NCI-H2029 (cell line): ENCODE measurements at regions not wholly inside any gene's neighbourhood (a gene's known extent, or its start where the extent isn't known, plus 50 kb on each side); places are given as distances from the start of the nearest gene placed in this dataset.
"Not testable (repeated sequence)": the region's sequence is repeated elsewhere in the genome, so short reads cannot be mapped to it uniquely, and the experiment has no call there.

Experiments
- DNase-seq: peaks from one replicate; lab custom pipeline; 2025; lab: John Stamatoyannopoulos, UW

DNA sequence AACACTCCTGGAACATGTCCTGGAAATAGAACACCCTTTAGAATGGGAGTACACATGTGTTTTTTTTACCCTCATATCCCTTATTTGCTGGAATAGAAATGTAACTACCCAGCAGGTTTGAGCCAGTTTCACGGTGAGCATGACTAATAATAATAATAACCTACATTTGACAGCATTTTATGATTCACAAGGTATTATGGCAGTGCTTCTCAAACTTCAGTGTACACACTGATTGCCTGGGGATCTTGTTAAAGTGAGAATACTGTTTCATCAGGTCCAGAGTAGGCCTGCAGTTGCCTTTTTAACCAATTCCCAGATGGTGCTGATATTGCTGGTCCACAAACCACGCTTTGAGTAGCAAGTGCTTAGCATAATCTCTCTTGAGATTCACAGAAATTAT, 63.9 kb downstream of the NFKBIZ start:
- DNase-seq = no peak

DNA sequence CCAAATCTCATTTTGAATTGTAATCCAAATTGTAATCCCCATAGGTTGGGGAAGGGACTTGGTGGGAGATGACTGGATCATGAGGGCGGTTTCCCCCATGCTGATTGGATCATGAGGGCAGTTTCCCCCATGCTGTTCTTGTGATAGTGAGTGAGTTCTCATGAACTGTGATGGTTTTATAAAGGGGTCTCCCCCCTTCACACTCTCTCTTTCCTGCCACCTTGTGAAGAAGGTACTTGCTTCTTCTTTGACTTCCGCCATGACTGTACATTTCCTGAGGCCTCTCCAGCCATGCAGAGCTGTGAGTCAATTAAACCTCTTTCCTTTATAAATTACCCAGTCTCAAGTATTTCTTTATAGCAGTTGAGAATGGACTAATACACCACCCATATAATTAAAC, 68.4 kb downstream of the NFKBIZ start:
- not testable (repeated sequence) for DNase-seq

DNA sequence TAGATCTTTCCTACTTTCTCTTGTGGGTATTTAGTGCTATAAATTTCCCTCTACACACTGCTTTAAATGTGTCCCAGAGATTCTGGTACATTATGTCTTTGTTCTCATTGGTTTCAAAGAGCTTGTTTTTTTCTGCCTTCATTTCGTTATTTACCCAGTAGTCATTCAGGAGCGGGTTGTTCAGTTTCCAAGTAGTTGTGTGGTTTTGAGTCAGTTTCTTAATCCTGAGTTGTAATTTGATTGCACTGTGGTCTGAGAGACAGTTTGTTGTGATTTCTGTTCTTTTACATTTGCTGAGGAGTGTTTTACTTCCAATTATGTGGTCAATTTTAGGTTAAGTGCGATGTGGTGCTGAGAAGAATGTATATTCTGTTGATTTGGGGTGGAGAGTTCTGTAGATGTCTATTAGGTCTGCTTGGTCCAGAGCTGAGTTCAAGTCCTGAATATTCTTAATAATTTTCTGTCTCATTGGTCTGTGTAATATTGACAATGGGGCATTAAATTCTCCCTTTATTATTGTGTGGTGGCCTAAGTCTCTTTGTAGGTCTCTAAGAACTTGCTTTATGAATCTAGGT, 72.9 kb downstream of the NFKBIZ start:
- not testable (repeated sequence) for DNase-seq

DNA sequence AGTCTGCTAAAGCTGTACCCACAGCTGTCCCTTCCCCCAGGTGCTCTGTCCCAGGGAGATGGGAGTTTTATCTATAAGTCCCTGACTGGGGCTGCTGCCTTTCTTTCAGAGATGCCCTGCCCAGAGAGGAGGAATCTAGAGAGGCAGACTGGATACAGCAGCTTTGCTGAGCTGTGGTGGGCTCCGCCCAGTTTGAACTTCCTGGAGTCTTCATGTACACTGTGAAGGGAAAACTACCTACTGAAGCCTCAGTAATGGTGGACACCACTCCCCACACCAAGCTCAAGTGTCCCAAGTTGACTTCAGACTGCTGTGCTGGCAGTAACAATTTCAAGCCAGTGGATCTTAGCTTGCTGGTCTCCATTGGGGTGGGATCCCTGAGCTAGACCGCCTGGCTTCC, 75.3 kb downstream of the NFKBIZ start:
- DNase-seq = not testable (repeated sequence)

DNA sequence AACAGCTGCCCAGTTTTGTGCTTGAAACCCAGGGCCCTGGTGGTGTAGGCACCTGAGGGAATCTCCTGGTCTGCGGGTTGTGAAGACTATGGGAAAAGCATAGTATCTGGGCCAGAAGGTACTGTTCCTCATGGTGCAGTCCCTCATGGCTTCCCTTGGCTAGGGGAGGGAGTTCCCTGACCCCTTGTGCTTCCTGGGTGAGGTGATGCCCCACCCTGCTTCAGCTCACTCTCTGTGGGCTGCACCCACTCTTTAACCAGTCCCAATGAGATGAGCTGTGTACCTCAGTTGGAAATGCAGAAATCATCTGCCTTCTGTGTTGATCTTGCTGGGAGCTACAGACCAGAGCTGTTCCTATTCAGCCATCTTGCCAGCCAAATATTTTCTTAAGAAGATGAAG, 75.8 kb downstream of the NFKBIZ start:
- not testable (repeated sequence) for DNase-seq

DNA sequence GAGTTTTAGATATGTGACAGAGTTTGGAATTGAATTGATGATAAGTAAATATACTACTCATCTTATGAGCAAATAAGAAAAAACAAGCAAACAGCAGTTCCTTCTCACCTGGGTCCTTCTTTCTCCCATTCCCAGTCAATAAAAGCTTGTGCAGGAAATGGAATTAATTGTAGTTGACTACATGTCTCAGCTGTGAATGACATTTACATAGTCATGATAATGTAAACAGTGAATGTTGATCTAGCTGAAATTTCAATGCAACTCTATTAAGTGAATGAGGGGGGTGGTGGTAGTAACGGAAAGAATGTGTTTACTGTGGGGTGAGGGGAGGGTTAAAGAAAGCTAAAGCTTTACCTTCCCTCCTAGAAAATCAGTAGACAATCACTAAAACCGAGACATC, 76.2 kb downstream of the NFKBIZ start:
- DNase-seq = peak; percentile 73

DNA sequence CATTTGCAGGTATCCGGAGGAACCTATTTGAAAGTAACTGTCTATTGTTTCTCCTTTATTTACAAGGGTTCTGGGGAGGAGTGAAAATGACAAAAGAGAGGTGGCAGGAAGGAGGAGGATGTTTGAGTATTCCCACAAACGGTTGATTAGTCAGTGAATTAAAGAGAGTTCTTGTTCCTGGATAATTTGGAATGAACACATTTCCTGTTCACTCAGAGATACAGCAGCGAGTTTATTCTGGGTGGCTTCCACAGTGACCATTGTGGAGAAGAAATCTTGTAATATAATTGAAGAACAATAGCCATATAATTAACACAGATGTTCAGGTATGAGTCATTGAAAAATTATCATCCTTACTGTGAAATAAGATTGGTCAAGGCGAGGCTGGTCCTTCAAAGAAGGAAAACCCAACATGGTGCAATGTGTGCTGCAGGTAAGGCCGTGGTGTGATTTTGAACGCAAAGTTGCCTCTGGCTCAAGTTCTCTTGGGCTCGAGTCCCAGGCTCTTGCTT, 77.3 kb downstream of the NFKBIZ start:
- peak; percentile 38 for DNase-seq

DNA sequence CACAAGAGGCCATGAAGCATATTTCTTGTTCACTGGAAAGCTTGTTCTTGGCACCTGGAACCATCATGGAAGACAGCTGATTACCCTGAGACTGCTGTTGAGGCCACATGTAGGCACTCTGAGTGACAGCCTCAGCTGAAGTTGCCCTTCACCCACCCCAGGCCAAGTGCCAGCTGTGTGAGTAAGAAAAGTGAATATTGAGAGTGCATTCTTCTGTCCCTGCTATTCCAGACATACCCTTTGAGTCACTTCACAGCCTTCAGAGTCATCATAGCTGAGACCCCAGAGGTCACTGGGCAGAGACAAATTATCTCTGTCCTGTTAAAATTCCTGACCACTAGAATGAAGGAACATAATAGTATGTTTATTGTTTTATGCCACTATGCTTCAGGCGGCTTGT, 79.6 kb downstream of the NFKBIZ start:
- DNase-seq = no peak

DNA sequence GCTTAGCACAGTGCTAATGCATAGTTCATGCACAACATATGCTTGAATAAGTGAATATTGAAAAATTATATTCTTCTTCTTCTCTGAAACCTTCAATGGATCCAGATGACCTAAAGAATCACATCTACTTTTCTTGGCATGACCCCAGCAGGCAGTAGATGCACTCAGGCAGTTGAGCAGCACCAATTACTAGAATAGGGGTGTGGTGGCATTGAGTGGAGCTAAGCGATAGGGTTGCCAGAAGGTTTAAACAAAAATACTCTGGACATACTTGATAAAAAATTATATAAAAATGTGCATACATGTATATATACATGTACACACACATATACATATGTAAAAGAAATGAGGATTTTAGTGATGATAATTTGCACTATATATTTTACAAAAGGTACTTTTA, 81.8 kb downstream of the NFKBIZ start:
- DNase-seq = no peak

DNA sequence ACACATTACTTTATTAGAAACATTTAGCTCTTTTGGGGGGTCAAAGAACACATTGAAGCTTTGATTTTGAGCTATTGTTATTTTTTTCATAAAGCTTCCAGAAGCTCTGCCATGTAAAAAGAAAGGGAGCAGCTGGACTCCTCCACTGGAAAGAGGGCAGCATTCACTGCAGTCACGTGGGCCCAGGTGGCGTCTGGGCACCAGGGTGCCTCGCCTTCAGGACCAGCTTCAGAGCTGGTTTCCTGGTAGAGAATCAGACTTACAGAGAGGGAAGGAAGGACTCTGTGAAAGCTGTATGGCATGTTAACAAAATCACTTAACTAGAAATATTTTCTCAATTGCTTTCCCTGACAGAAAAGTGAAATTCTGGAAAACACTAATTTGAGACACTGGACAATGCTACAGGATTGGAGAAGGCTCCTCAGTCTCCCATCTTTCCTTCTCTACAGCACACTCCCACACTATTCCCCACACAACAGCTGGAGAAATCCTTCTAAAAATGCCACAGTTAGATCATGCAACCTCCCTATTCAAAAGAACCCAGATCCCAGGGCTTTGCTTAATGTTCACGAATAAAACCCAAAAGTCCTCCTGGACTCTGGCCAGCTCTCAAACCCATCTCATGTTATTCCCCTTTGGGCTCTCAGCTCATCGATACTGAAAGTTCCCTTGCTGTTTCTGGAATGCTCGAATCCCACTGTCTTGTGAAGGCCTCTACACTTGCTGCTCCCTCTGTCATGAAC, 83.2 kb downstream of the NFKBIZ start:
- DNase-seq = no peak

DNA sequence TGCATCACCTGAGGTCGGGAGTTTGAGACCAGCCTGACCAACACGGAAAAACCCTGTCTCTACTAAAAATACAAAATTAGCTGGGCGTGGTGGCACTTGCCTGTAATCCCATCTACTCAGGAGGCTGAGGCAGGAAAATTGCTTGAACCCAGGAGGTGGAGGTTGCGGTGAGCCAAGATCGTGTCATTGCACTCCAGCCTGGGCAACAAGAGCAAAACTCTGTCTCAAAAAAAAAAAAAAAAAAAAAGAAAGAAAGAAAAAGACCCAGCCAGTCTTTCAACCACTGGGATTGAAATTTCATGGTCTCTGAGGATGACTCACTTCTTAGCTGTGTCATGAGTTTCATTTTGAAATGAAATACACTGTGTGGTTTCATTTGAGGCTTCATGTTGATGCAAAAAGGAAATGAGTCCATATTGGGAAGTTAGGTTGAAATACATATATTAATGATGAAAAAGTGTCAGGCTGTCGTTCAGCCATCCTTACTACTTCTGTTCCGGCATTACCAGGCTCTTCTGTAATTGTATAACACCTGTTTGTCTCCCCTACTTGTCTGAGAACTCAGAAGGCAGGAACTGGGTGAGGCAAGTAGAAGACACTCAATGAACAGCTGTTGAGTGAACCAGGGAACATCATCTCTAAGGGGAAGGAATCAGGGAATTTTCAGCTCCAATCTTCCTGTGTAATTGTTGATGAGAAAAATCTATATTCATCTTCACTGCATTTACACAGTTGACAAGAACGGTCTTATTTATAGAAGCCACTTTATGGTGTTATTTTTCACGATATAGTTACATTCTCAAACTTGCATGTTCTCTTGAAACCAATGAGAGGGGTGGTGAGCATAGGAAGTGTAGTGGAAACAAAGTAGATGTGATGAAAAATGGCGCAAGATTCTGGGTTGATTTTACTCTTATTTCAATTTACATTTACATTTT, 87.4 kb downstream of the NFKBIZ start:
- DNase-seq = no peak

DNA sequence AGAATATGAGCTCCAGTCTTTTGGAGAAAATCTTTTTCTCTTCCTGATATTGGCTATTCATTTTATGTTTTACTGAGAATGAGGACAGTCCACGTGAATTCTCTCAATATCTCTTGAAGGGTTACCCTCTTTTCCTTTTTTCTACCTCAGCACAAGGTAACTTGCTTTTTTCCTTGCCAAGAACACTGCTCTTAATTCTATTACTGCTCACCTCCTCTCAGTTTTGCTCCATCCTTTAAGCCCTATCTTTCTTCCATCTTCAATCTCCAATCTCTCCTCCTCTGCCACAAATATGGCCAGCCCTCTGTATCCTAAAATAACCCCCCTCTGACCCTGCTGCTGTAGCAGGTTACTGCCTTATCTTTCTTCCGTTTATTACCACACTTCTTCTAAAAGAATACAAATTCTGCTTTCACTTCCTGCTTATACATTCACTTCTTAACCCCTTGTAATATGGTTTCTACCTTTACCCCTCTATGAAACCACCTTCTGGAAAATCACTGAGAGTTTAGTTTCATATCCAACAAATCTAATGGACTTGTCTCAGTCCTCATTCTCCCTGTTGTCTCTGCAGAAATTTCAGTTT, 89.0 kb downstream of the NFKBIZ start:
- DNase-seq = no peak

DNA sequence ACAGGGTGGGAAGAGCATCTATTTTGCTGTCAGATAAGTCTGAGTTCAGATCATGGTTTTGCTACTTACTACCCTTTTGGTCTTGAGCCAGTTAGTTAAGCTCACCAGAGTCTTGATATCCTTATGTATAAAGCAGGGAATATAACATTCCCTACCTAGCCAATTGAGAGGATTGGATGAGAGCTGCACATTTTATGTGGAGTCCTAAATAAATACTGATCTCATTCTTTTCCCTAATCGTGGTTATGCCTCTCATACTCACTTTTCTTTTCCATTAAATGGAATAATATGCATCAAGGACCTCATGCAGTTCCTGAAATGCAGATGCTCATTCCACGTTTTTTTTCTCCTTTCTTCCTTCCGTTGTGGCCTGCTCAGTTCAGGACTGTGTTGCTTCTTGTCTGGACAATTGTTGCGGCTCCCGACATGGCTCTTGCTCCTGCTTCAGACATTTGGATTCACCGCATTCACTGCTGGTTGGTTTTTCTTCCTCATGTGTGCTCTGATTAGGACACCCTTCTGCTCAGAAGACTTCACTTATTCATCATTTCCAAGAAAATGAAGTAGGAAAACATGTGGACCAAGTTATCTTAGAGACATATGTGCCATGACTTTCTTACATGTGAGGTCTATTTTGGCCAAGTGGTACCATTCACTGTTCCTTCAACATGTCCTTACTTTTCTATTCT, 90.2 kb downstream of the NFKBIZ start:
- no peak for DNase-seq

DNA sequence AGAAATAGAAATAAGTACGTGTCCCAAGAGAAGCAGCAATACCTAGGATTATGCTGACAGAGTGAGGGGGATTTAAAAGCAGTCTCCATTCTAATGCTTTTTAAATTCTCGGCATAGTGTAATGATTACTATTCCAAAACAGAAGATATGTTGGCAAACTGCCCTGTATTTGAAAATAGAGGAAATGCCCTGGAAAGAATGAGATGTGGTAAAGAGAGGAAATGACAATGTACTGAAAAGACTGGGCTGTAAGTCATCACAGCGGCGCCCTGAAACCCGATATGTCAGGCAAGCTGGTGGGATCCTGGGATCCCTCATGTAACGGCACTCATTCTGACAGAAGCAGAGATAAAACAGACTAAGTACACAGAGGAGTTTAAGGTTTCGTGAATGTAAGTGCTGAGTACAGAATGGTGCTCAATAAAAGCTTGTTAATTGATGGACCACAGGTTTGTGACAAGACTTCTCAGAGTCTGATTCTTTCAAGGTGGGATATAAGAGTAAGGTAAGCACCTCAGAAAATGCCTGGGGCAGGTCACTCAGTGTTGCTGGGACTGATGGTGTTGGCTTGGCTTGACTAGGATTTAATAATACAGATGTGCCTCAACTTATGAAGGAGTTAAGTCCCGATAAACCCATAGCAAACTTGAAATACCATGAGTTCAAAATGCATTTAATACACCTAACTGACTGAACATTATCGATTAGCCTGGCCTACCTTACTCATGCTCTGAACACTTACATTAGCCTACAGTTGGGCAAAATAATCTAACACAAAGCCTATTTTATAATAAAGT, 91.4 kb downstream of the NFKBIZ start:
- DNase-seq = no peak

DNA sequence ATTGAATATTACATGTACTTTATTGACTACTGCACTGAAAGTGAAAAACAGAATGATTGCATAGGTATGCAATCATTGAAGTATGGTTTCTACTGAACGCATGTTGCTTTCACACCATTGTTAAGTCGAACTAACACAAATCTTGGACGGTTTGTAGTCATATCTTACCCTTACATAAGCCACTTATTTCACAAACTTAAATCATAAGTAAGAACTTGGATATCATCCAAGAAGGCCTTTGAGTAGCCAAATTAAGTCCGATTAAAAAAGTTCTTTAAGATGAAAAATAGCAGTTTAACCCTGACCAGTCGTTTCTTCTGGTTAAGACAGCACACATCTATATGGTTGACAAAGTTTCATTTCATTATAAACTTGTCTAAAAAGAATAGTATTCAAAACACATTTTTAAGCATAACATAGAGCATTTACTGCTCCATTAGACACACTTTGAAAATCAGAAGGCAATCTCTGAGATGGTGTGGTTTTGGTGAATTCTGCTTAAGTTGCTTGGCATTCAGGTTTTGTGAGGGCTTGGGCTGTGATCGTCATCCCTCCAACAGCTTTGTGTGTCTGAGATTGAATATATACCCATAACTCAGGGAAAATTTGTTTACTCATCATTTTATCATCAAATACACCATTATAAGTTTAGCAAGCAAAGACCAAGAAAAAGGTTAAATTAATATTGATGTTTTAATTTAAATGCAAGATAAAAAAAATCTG, 92.2 kb downstream of the NFKBIZ start:
- no peak for DNase-seq

DNA sequence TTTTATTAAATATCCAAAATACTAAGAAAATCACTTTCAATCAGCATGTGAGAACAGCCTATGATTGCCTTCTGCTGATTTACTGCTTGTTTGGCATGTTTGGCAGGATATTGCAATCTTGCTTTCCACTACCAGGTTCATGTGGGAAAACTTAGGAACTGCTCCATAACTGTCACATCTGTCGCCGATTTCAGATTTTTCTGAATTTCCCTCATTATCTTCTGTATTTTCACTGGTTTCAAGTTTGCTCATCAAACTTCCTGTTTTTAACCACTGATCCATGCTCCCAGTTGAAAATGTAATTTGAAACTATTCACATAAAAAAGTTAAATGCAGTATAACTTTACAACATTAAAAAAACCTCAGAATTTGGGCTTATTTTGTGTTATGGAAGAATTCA, 93.0 kb downstream of the NFKBIZ start:
- no peak for DNase-seq

DNA sequence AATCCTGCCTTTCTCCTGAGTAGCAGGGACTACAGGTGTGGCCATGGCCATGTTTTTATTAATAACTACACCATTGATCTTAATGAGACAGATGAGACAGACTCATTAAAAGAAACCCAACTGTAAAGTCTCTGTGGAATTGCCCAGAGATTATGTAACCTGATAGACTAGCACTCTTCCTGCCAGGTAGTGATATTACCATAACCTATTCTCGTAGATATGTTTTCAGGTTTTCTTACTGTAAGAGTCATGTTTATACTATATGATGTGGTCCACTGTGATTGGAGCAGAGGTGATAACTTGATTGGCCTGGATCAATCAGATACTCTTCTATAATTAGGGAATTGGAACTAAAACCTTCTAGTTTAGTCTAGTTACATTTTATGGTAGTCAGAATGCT, 93.7 kb downstream of the NFKBIZ start:
- no peak for DNase-seq

DNA sequence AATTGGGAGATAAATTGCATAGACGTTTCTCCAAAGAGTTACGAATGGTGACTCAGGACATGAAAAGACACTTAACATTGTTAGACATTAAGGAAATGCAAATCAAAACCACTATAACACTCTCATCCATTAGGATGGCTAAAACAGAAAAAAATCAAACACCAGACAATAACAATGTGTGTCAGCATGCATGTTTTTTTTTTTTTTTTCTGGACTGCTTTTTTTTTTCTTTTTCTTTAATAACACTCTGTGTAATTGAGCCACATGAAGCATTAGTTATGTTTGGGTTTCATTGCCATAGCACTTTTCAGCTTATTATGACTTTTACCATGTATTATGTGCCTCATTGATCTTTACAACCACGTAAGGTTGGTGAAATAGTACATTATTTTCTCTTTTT, 95.0 kb downstream of the NFKBIZ start:
- DNase-seq = no peak

DNA sequence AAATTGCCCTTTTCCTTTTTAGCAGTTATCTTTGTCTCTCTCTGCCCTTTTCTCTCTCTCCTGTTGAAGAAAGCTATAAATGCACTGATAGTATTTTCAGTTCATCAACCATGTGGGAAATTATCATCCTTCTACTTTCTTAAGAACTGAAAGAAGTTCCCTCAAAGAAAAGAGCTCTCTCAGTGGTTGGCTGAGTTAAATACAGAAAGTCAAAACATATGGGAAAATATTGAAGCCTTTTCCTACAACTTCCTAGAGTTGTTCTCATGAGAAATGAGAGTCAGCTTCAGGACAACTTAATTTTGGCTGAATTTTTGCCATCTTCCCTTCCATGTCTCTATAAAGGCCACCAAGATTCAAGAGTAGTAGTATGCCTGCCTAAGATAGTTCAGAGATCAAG, 96.7 kb downstream of the NFKBIZ start:
- DNase-seq = no peak

DNA sequence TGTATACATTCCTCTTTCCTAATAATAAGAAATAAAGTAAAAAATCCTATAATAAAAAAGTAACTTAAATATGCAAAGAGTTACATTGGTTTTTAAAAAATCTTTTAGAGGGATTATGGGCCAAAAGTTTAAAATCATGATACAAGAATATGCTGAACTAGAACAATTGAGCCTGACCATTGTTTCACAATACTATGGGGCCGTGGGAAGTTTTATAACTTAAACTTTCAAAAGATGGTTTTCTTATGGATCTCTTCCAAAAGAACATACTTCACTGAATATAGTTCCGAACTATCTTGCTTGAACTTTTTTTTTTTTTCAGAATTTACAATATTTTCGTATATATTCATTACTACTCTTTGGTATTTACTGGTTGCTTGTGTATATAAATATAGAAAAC, 97.6 kb downstream of the NFKBIZ start:
- no peak for DNase-seq
